ENCODE measurements at regions not wholly inside any gene's neighbourhood (a gene's known extent, or its start where the extent isn't known, plus 50 kb on each side); places are given as distances from the start of the nearest gene placed in this dataset.
"Not testable (repeated sequence)": the region's sequence is repeated elsewhere in the genome, so short reads cannot be mapped to it uniquely, and the experiment has no call there.

DNA sequence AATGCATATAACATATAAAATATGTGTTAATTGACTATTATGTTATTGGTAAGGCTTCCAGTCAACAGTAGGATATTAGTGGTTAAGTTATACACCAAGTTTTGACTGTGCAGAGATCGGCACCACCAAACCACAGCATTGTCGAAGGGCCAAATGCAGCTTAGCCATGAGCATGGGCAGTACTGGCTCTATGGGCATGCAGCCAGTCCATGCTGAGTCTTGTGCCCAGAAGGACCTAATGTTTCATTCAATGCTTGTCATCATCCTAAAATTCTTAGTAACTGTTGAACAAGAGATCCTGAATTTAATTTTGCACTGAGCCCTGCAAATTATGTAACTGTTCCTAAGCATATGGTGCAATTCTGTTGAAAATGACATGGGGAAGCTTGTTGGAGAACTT lies 233.4 kb upstream of the HS3ST3A1 start:
- H3K4me3 ChIP-seq = no peak overlapping the region
- H3K27ac ChIP-seq (replicated peaks) = no peak overlapping the region
- intact Hi-C loops (cut with micrococcal nuclease) = no loop called here
- H3K27me3 ChIP-seq (ENCODE audit: low read depth) = no peaks in the 10 kb centered on the region
- H3K36me3 ChIP-seq = no peaks in the 10 kb centered on the region
- H3K9me3 ChIP-seq (replicated peaks) = no peaks in the 10 kb centered on the region
- DNase-seq = peak; percentile 16
- no peaks in the 10 kb centered on the region for H3K4me1 ChIP-seq
- TF ChIP-seq, protein P1, sequence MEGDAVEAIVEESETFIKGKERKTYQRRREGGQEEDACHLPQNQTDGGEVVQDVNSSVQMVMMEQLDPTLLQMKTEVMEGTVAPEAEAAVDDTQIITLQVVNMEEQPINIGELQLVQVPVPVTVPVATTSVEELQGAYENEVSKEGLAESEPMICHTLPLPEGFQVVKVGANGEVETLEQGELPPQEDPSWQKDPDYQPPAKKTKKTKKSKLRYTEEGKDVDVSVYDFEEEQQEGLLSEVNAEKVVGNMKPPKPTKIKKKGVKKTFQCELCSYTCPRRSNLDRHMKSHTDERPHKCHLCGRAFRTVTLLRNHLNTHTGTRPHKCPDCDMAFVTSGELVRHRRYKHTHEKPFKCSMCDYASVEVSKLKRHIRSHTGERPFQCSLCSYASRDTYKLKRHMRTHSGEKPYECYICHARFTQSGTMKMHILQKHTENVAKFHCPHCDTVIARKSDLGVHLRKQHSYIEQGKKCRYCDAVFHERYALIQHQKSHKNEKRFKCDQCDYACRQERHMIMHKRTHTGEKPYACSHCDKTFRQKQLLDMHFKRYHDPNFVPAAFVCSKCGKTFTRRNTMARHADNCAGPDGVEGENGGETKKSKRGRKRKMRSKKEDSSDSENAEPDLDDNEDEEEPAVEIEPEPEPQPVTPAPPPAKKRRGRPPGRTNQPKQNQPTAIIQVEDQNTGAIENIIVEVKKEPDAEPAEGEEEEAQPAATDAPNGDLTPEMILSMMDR (IDR thresholded peaks at IDR 0.05; ENCODE audit: borderline replicate concordance) = no peak

DNA sequence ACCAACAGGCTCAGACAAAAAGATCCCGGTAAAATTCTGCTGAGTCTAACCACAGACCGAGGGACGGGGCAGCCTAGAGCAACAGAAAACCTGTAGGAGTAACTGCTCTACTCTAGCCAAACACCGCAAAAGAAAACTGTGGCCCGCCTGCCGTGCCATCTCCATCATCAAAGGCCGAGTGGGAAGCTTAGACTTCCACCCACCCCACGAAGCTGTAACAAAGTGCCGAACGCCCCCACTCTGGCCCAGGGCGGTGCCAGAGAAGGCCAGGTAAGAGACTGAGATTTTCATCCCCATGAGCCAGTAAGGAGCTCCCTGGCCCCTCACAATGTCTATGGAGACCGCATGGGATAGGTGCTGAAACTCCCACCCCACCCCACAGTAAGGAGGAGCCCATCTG lies 231.9 kb upstream of the COX10 start:
- TF ChIP-seq, protein P1 (IDR thresholded peaks at IDR 0.05; ENCODE audit: borderline replicate concordance) = no peak
- Histone ChIP-seq H3K36me3 (no peaks in the 10 kb centered on the region), H3K4me1 (no peaks in the 10 kb centered on the region), H3K9me3 (replicated peaks) (no peaks in the 10 kb centered on the region), H3K27ac (replicated peaks) (no peak overlapping the region), H3K27me3 (ENCODE audit: low read depth) (no peaks in the 10 kb centered on the region), H3K4me3 (no peak overlapping the region)
- DNase-seq = no peak
- intact Hi-C loops (cut with micrococcal nuclease) = no loop called here

DNA sequence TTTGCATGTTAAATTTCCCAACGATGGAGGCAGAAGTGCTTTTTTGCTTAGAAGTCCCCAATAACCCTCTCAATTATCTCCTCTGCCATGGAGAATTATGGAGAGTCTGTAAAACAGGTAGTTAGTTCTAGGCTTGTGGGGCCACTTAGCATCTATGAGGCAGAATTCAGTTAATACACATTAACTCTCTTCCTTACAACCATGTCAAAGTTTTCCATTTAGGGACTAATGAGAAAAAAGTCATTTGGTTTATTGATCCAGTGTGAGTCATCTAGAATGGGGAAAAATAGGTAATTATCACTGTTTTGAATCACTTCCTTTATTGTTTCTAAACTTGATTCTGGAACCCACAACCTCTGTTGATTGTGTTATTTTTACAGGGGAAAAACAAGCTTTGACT lies 229.1 kb upstream of the COX10 start:
- Histone ChIP-seq H3K27me3 (ENCODE audit: low read depth) (no peaks in the 10 kb centered on the region), H3K36me3 (no peaks in the 10 kb centered on the region), H3K4me1 (no peaks in the 10 kb centered on the region), H3K9me3 (replicated peaks) (no peaks in the 10 kb centered on the region), H3K27ac (replicated peaks) (no peak overlapping the region), H3K4me3 (no peak overlapping the region)
- DNase-seq = no peak
- TF ChIP-seq, protein P1 (IDR thresholded peaks at IDR 0.05; ENCODE audit: borderline replicate concordance) = no peak
- intact Hi-C loops (cut with micrococcal nuclease) = no loop called here

DNA sequence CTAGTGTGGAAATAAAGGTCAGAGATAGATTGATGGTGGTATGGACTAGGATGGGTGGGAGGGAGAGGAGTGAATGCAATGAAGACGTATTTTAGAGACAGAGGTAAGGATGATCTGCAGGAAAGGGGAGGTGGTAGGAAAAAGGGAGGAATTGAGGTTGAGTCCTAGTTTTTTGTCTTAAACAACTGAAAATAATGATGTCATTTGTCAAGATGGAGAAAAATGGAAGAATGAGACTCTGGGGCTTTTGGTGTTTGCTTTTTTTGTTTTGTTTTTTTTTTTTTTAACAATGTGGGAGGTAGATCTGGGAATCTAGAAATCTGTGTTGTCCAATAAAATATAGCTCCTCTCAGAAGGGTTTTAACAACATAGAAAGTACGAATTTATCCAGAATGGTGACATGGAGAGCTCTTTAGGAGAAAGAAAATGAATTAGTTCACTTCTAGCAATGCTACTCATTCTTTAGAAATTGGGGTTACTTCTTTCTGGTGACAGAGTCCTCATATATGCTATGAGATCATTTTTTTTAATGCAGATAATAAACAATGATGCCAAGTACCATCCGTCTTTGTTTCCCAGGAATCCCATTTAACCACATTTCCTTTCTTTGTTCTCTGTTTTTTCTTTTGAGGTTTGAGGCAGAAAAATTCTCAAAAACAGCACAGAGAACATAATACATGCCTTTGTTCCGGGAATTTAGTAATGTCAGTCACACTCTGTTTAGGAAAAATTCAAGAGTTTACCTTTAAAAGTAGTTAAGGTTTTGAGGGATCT lies 225.3 kb upstream of the COX10 start:
- H3K36me3 ChIP-seq = no peaks in the 10 kb centered on the region
- DNase-seq = no peak
- H3K27ac ChIP-seq (replicated peaks) = no peak overlapping the region
- H3K4me3 ChIP-seq = no peak overlapping the region
- TF ChIP-seq, protein P1 (IDR thresholded peaks at IDR 0.05; ENCODE audit: borderline replicate concordance) = no peak
- no peaks in the 10 kb centered on the region for H3K4me1 ChIP-seq
- no peaks in the 10 kb centered on the region for H3K27me3 ChIP-seq (ENCODE audit: low read depth)
- H3K9me3 ChIP-seq (replicated peaks) = peaks cover 15% of the 10 kb centered on the region
- intact Hi-C loops (cut with micrococcal nuclease) = no loop called here

DNA sequence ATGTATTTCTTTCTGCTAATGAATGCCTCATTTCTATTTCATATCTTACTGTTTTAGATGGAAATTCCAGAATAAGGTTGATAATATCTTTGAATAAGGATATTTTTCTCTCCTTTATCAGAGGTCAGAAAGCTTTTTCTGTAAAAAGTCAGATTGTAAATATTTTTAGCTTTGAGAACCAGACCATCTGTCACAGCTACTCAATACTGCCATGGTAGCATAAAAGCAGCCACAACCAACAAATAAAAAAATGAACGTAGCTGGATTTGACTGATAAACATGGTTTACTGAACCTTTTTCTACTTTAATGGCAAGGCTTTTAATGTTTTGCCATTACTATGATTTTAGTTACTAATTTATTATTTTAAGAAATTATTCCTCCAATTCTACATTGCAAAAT lies 217.4 kb upstream of the COX10 start:
- Histone ChIP-seq H3K27ac (replicated peaks) (no peak overlapping the region), H3K4me3 (no peak overlapping the region), H3K27me3 (ENCODE audit: low read depth) (no peaks in the 10 kb centered on the region), H3K9me3 (replicated peaks) (peaks cover 16% of the 10 kb centered on the region), H3K4me1 (no peaks in the 10 kb centered on the region), H3K36me3 (no peaks in the 10 kb centered on the region)
- DNase-seq = no peak
- intact Hi-C loops (cut with micrococcal nuclease) = no loop called here
- TF ChIP-seq, protein P1 (IDR thresholded peaks at IDR 0.05; ENCODE audit: borderline replicate concordance) = no peak

DNA sequence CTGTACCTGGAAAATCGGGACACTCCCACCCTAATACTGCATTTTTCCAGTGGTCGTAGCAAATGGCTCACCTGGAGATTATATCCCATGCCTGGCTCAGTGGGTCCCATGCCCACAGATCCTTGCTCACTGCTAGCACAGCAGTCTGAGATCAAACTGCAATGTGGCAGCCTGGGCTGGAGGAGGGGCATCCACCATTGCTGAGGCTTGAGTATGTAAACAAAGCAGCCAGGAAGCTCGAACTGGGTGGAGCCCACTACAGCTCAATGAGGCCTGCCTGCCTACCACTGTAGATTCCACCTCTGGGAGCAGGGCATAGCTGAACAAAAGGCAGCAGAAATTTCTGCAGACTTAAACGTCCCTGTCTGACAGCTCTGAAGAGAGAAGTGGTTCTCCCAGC lies 213.6 kb upstream of the COX10 start:
- H3K36me3 ChIP-seq; H3K4me3 ChIP-seq; H3K4me1 ChIP-seq; intact Hi-C loops (cut with micrococcal nuclease); H3K27me3 ChIP-seq (ENCODE audit: low read depth); DNase-seq; H3K27ac ChIP-seq (replicated peaks): not testable (repeated sequence)
- H3K9me3 ChIP-seq (replicated peaks) = peaks cover 20% of the 10 kb centered on the region
